ENCODE measurements at regions not wholly inside any gene's neighbourhood (a gene's known extent, or its start where the extent isn't known, plus 50 kb on each side); places are given as distances from the start of the nearest gene placed in this dataset.
"Not testable (repeated sequence)": the region's sequence is repeated elsewhere in the genome, so short reads cannot be mapped to it uniquely, and the experiment has no call there.

DNA sequence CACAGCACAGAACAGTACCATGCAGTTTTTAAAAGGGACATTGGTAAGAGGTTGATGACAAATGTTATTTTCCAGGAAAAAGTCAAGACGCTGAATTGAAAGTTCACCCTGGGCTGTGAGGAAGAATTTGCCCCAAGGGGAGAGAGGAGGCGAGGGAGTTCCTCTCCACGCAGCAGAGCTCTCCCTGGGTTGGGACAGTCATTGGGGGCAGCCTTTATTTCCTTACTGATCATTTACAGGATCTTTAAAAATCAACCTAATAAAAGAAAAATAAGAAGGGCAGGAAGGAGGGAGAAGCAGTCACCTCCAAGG lies 49.9 kb upstream of the WNT7B start:
- DNase-seq: no peak

GRCh38 chr22:46027211-46028105 lies 50.5 kb upstream of the WNT7B start:
- DNase-seq: peak; percentile 86

GRCh38 chr22:46028106-46028991 lies 51.4 kb upstream of the WNT7B start:
- DNase-seq: no peak

- no peak for DNase-seq
Observed at GRCh38 chr22:46029036-46029435, 52.1 kb upstream of the WNT7B start.

DNA sequence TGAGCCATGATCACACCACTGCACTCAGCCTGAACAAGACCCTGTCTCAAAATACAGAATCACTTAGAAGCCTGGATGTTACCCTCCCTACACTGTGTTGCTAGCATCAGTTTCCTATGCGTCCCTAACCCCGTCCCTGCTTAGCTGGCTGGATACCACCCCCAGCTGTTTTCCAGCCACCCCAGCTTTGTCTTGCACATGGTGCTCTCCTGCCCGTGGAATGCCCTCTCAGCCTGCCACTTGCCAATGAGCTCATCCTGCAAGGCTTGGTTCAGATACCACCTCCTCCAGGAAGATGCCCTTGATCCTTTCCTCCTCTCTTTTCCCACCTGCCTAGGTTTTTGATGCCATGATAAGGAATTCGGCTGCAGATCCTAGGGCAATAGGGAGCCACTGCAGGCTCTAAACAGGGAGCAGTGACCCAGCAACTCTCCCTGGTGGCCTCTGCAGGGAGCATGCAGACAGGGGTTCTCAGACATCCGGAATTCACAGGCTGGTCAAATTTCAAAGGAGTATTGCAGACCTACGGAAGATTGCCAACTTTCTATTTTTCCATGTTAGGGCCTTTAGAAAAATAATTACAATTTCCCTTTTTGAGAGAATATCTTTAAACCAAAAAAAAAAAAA lies 52.7 kb upstream of the WNT7B start:
- no peak for DNase-seq

GRCh38 chr22:46030231-46030880 lies 53.4 kb upstream of the WNT7B start:
- DNase-seq: no peak

DNA sequence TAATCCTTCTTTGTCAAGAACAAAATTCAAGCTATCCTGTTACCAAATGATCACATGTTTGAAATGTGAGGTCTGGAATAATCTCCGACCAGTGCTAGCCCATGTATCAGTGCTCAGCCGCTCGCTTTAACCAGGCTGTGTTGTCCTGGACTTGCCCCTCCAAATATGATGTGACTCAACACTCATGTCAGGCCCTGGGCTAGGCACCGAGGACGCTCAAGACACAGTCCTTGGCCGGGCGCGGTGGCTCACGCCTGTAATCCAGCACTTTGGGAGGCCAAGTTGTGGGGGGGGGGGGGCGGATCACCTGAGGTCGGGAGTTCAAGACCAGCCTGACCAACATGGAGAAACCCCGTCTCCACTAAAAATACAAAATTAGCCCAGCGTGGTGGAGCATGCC lies 54.1 kb upstream of the WNT7B start:
- DNase-seq: no peak

- no peak for DNase-seq
Observed at GRCh38 chr22:46031557-46031956, 54.6 kb upstream of the WNT7B start.

DNA sequence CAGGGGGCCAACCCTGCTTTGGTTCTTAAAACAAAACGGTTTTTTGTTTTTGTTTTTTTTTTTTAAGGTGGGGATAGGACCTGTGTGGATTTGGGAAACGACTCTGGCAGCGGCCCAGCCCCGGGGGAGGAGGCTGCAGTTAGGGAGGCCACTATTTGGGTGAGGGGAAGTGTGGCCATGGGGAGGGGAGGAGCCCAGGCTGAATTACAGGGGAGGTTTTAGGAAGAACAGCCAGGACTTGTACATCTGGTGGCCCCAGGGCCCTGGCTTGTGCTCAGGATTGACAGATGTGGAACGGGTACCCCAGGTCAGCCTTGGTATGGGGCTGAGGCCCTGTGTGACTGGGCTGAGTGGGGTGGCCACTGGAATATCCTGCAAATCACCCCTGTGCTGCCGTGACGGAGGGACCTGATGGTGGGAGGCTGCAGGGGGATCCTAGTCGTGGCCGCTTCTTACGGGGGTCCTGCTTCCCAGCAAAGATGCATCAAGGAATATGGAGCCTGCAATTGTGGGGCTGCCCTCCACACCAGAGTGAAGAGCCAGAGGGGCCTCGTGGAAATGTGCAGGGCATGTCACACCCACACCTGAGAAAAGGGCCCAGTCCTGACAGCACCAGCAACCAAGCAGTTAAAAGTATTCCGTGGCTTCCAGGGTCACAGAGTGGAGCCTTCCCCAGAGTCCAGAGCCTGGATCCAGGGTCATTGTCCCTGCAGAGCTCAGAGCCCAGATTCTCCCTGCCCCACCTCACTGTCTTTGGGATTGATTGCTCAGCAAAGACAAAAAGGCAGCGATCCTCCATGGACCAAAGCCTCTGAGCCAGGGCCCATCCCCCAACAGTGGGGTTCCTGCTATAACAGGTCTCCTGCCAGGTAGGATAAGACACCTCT lies 55.2 kb upstream of the WNT7B start:
- no peak for DNase-seq

DNA sequence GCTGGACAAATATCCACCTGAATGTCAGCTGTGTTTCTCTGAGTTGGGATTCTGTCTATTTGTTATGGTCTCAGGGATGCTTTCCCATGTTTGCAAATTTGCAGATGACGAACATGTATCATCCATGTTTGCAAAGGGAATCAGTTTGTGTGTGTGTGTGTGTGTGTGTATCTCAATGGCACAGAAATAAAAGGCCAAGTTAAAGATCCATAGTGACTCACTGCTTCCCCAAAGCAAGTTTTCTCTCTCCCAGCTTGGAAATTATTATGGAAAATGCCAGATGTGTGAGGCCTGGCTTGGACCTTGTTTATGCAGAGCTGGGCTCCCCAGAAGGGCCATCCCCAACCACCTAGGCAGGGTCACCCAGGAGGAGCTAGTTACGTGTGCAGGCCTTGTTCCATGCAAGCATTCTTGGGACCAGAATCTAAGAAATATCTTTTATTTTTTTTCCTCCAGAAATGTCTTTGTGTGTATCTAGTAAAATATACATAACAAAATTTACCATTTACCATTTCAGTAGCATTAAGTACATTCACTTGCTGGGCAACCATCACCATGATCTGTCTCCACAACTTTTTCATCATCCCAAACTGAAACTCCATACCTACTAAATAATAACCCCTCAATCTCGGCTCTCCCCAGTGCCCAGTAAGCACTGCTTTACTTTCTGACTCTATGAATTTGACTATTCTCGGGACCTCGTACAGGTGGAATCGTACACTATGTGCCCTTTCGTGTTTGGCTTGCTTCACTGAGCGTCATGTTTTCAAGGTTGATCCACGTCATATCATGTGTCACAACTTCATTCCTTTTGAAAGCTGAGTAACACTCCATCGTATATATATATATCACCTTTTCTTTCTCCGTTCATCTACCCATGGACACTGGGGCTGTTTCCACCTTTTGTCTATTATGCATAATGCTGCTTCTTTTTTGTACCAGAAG lies 56.6 kb upstream of the WNT7B start:
- no peak for DNase-seq

GRCh38 chr22:46034480-46034879 lies 57.5 kb upstream of the WNT7B start:
- DNase-seq: not testable (repeated sequence)

GRCh38 chr22:46035380-46035741 lies 58.4 kb upstream of the WNT7B start:
- no peak for DNase-seq

GRCh38 chr22:46035742-46036557 lies 59.0 kb upstream of the WNT7B start:
- peak; percentile 99 for DNase-seq

DNA sequence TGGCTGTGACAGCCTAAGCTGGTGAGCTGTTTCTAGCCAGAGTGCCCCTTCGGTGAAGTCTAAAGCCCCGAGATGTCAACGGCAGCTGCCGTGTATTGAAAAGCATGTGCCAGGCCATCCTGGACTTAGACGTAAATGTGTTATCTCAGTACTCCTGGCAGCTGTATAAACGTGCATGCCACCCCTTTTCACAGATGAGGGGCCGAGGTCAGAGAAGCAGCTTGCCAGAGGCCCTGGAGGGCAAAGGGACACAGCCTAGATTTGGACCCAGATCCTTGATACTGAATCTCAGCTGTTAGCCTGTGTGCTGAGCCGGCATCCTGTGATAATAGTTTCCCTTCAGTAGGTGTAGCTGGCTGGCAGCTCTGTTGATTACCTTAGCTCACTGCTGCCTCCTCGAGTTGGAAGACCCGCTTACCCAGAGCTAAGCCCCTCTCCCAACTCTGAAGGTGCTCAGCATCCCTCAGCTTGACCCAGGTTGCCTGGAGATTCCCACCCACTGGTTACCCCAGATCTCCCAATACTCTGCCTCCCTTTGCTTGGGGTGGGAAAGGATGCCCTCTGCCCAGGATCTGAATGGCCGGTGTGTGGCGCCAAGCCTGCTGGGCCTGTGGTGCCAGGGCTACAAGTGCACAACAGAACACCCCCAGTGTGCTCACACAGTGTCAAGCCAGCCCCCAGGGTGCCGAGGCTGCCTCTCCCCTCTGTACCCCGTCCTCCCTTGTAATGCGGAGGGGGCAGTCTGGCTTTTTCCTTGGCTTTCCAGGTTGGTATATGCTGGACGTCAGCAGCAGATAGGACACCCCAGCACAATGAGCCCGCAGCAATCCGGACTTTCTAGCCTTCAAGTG lies 59.8 kb upstream of the WNT7B start:
- DNase-seq: no peak

GRCh38 chr22:46038174-46038487 lies 61.2 kb upstream of the WNT7B start:
- no peak for DNase-seq

DNA sequence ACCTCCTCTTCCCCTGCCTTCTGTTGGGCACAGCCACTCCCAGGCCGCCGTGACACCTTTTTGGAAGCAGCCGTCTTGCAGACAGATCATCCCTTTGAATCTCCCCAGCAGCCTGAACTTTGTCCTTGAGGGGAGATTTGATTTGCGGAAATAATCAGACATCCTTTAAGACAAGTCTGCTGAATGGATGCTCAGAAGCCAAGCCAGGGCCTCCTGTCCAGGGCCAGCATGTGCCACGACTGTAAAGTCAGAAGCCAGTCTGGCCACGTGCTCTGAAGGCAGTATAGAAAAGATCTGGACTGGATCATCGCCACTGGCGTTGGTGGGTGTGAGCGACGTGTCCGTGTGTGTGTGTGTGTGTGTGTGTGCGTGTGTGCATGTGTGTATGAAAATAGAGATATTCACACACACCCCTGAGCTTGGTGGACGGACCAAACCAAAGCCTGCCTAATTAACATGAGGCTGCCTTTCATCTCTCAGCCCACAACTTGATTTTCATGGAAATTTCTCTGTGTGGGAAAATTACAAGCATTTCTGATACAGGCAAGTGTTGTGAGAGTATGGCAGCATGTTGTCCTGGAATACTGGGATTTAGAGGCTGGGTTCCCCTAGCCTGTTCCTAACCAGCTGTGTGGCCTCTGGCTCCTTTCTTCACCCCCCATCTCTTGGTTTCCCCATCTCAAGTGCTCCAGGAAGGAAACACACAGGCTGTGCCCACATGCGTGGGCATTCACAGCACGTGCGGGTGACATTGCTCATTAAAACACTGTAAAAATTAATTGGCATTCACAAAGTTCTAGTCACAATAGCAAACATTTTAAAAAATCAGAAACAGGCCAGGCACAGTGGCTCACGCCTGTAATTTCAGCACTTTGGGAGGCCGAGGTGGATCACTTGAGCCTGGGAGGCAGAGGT lies 61.8 kb upstream of the WNT7B start:
- no peak for DNase-seq

- no peak for DNase-seq
Observed at GRCh38 chr22:46039535-46039934, 62.6 kb upstream of the WNT7B start.

Measured in midbrain (tissue), 1 donor.